IMR-90 (cell line): ENCODE measurements at regions not wholly inside any gene's neighbourhood (a gene's known extent, or its start where the extent isn't known, plus 50 kb on each side); places are given as distances from the start of the nearest gene placed in this dataset.
"Not testable (repeated sequence)": the region's sequence is repeated elsewhere in the genome, so short reads cannot be mapped to it uniquely, and the experiment has no call there.

Source experiments
- ATAC-seq: fragments of 200-7000 bp; cut with Tn5 transposase; 2 replicates; pipeline ENCODE4 v1.9.1; 2020; ENCODE audit warnings: low read depth, mild to moderate bottlenecking, moderate library complexity
- BruUV-seq: library from RNA; stranded (reverse); fragments of 400-500 nt; replicated peaks from 2 replicates; lab custom pipeline; 2021; lab: Mats Ljungman, UMichigan
- CTCF ChIA-PET: fragments of 300-600 bp; formaldehyde crosslinking; extraction: SDS; loops from one replicate; lab custom pipeline; 2021; ENCODE audit warnings: antibody characterized with exemption; lab: Yijun Ruan, JAX
- POLR2A ChIA-PET: fragments of 300-600 bp; sonication (Branson Sonifier 250); formaldehyde crosslinking; loops from one replicate; lab custom pipeline; 2022; ENCODE audit warnings: antibody characterized with exemption; ENCODE audit not compliant: unreplicated experiment; lab: Charles Lee
- DNase-seq: peaks from one replicate; pipeline ENCODE4 v3.0.0; 2013
- H2AFZ ChIP-seq: replicated peaks from 2 replicates; pipeline ENCODE3; 2013; ENCODE audit warnings: low read length, mild to moderate bottlenecking; ENCODE audit not compliant: poor library complexity
- H2AK5ac ChIP-seq: 2 replicates; pipeline ENCODE4 v1.6.1; 2013; ENCODE audit warnings: low read depth, low read length, inconsistent platforms
- H2AK9ac ChIP-seq: replicated peaks from 2 replicates; pipeline ENCODE3; 2013; ENCODE audit warnings: mild to moderate bottlenecking, low read depth, low read length, moderate library complexity; ENCODE audit not compliant: poor library complexity
- H2BK120ac ChIP-seq: 2 replicates; pipeline ENCODE4 v1.6.1; 2013; ENCODE audit warnings: low read depth, low read length, inconsistent platforms
- H2BK15ac ChIP-seq: 3 replicates; pipeline ENCODE4 v1.6.1; 2013; ENCODE audit warnings: low read depth, low read length, inconsistent platforms
- H2BK20ac ChIP-seq: 2 replicates; pipeline ENCODE4 v1.6.1; 2013; ENCODE audit warnings: low read depth, mild to moderate bottlenecking, inconsistent platforms, low read length, moderate library complexity
- H2BK5ac ChIP-seq: 2 replicates; pipeline ENCODE4 v1.6.1; 2013; ENCODE audit warnings: mild to moderate bottlenecking, low read depth, low read length, inconsistent platforms; ENCODE audit not compliant: poor library complexity, severe bottlenecking
- H3K14ac ChIP-seq: replicated peaks from 2 replicates; pipeline ENCODE4 v1.6.1; 2013; ENCODE audit warnings: low read depth, low read length, inconsistent platforms
- H3K18ac ChIP-seq: 2 replicates; pipeline ENCODE4 v1.6.1; 2013; ENCODE audit warnings: low read depth, low read length, control low read depth
- H3K23ac ChIP-seq: 2 replicates; pipeline ENCODE4 v1.6.1; 2013; ENCODE audit warnings: low read depth, low read length, inconsistent platforms
- H3K27ac ChIP-seq: 2 replicates; pipeline ENCODE4 v1.5.1; 2013; ENCODE audit warnings: mild to moderate bottlenecking, control low read depth, low read length; ENCODE audit not compliant: insufficient read depth
- H3K27me3 ChIP-seq: 2 replicates; pipeline ENCODE4 v1.6.1; 2013; ENCODE audit warnings: low read length; ENCODE audit not compliant: control insufficient read depth, insufficient read depth
- H3K36me3 ChIP-seq: 2 replicates; pipeline ENCODE4 v1.6.1; 2013; ENCODE audit warnings: low read length, mixed read lengths; ENCODE audit not compliant: control insufficient read depth, insufficient read depth
- H3K4ac ChIP-seq: 2 replicates; pipeline ENCODE4 v1.6.1; 2013; ENCODE audit warnings: low read depth, low read length, inconsistent platforms
- H3K4me1 ChIP-seq: 2 replicates; pipeline ENCODE4 v1.6.1; 2013; ENCODE audit warnings: low read length, mixed read lengths; ENCODE audit not compliant: control insufficient read depth, insufficient read depth
- H3K4me2 ChIP-seq: 2 replicates; pipeline ENCODE4 v1.6.1; 2013; ENCODE audit warnings: low read depth, mild to moderate bottlenecking, control low read depth, low read length, moderate library complexity
- H3K4me3 ChIP-seq: 2 replicates; pipeline ENCODE4 v1.5.1; 2013; ENCODE audit warnings: low read depth, mild to moderate bottlenecking, control low read depth, low read length, moderate library complexity; ENCODE audit not compliant: insufficient read depth
- H3K56ac ChIP-seq: 2 replicates; pipeline ENCODE4 v1.6.1; 2013; ENCODE audit warnings: low read length, inconsistent platforms; ENCODE audit not compliant: insufficient read depth; ENCODE audit errors: extremely low read depth
- H3K79me1 ChIP-seq, 2 experiments: 2 replicates each; pipeline ENCODE4 v1.6.1; 2013; ENCODE audit warnings: low read length in 2 of 2, inconsistent platforms in 1 of 2, low read depth in 1 of 2
- H3K9ac ChIP-seq: 2 replicates; pipeline ENCODE4 v1.6.1; 2013; ENCODE audit warnings: low read depth, low read length, control low read depth
- H3K9me1 ChIP-seq: 2 replicates; pipeline ENCODE4 v1.6.1; 2013; ENCODE audit warnings: low read length, inconsistent platforms; ENCODE audit not compliant: insufficient read depth
- H3K9me3 ChIP-seq: 2 replicates; pipeline ENCODE4 v1.6.1; 2013; ENCODE audit warnings: low read length; ENCODE audit not compliant: control insufficient read depth, insufficient read depth
- H4K20me1 ChIP-seq: 2 replicates; pipeline ENCODE4 v1.6.1; 2013; ENCODE audit warnings: low read length, inconsistent platforms; ENCODE audit not compliant: insufficient read depth
- H4K5ac ChIP-seq: 2 replicates; pipeline ENCODE4 v1.6.1; 2013; ENCODE audit warnings: mild to moderate bottlenecking, low read depth, low read length, control low read depth
- H4K8ac ChIP-seq, 2 experiments: 2 replicates each; pipeline ENCODE4 v1.6.1; 2013; ENCODE audit warnings: low read depth in 2 of 2, low read length in 2 of 2, control low read depth in 1 of 2, inconsistent platforms in 1 of 2
- H4K91ac ChIP-seq: 2 replicates; pipeline ENCODE4 v1.6.1; 2013; ENCODE audit warnings: low read depth, low read length, inconsistent platforms; ENCODE audit not compliant: insufficient read depth
- WGBS, 2 experiments: methylation state at CpG; one replicate each; pipeline versions ENCODE4 v1.1.5 to v1.1.7; 2013; ENCODE audit warnings: missing lambda C conversion rate in 2 of 2; ENCODE audit not compliant: insufficient read length in 1 of 2; ENCODE audit errors: extremely low coverage in 2 of 2; 5-methylcytosine and 5-hydroxymethylcytosine counted together
- dilution Hi-C: fragments of 300-500 bp; cut with HindIII; formaldehyde crosslinking; loops from one replicate; pipeline ENCODE4 v1.14.3; 2018; ENCODE audit warnings: low sequenced_read_pairs; ENCODE audit not compliant: unreplicated experiment
- in situ Hi-C: fragments of 300-500 bp; cut with MboI; formaldehyde crosslinking; loops from 3 replicates; pipeline ENCODE4 v1.14.3; 2019; ENCODE audit warnings: low sequenced_read_pairs, inconsistent platforms, mixed read lengths
- intact Hi-C: fragments of 100-400 bp; cut with micrococcal nuclease; formaldehyde crosslinking; loops from 2 replicates; pipeline ENCODE4 v1.10.0; 2022

GRCh38 chr21:9246010-9246409, 1275.4 kb upstream of the TPTE start:
- H3K9ac ChIP-seq, H3K4me2 ChIP-seq, BruUV-seq, CTCF ChIA-PET, H2AK5ac ChIP-seq, H4K91ac ChIP-seq, H4K5ac ChIP-seq, H3K27ac ChIP-seq, H3K9me1 ChIP-seq, H2AFZ ChIP-seq, H4K20me1 ChIP-seq, in situ Hi-C loops, H2BK120ac ChIP-seq, H3K4me3 ChIP-seq, H3K4me1 ChIP-seq, H3K36me3 ChIP-seq, ATAC-seq, H3K56ac ChIP-seq, dilution Hi-C loops, H2BK20ac ChIP-seq, H3K23ac ChIP-seq, H3K4ac ChIP-seq, POLR2A ChIA-PET, H3K14ac ChIP-seq, H3K27me3 ChIP-seq, H2AK9ac ChIP-seq, H3K79me1 ChIP-seq, intact Hi-C loops, H4K8ac ChIP-seq, H3K18ac ChIP-seq, H2BK15ac ChIP-seq: not testable (repeated sequence)
- 14 to 100% methylated on average over 1 to 2 of the region's 2 CpGs for WGBS, 2 experiments
- peak overlapping the region; percentile 18 for H2BK5ac ChIP-seq
- DNase-seq = peak; percentile 30
- peaks cover 15% of the 10 kb centered on the region for H3K9me3 ChIP-seq

- CTCF ChIA-PET, BruUV-seq, H3K14ac ChIP-seq, H3K79me1 ChIP-seq, H3K4ac ChIP-seq, H2BK120ac ChIP-seq, H3K9me1 ChIP-seq, H3K4me1 ChIP-seq, H3K23ac ChIP-seq, H3K18ac ChIP-seq, H3K27me3 ChIP-seq, H2BK15ac ChIP-seq, dilution Hi-C loops, H2AK9ac ChIP-seq, H2BK20ac ChIP-seq, H2AK5ac ChIP-seq, H3K36me3 ChIP-seq, H3K9ac ChIP-seq, H4K5ac ChIP-seq, H3K27ac ChIP-seq, H4K8ac ChIP-seq, H3K4me3 ChIP-seq, intact Hi-C loops, H3K56ac ChIP-seq, H2AFZ ChIP-seq, POLR2A ChIA-PET, H4K91ac ChIP-seq, in situ Hi-C loops, H3K4me2 ChIP-seq, H4K20me1 ChIP-seq: not testable (repeated sequence)
- ATAC-seq (peak; percentile 42), DNase-seq (peak; percentile 17)
- Histone ChIP-seq H2BK5ac (peak overlapping the region; percentile 18), H3K9me3 (peaks cover 15% of the 10 kb centered on the region)
- 5 to 100% methylated on average over 1 to 3 of the region's 3 CpGs for WGBS, 2 experiments
Observed at GRCh38 chr21:9246481-9247289, 1274.7 kb upstream of the TPTE start.
